Activated CD8-positive, alpha-beta T cell treated with anti-CD3 and anti-CD28 coated beads for 36 hours (primary cell): ENCODE measurements at regions not wholly inside any gene's neighbourhood (a gene's known extent, or its start where the extent isn't known, plus 50 kb on each side); places are given as distances from the start of the nearest gene placed in this dataset.
"Not testable (repeated sequence)": the region's sequence is repeated elsewhere in the genome, so short reads cannot be mapped to it uniquely, and the experiment has no call there.

Experiments
- ATAC-seq: fragments of 200-7000 bp; cut with Tn5 transposase; one replicate; pipeline ENCODE4 v1.10.0; 2021; ENCODE audit warnings: mild to moderate bottlenecking, moderate library complexity
- CTCF ChIA-PET: fragments of 350-600 bp; sonication (Branson Sonifier 250); formaldehyde crosslinking; loops from one replicate; lab custom pipeline; 2021; ENCODE audit warnings: antibody characterized with exemption; lab: Charles Lee
- POLR2A ChIA-PET: fragments of 350-600 bp; sonication (Branson Sonifier 250); formaldehyde crosslinking; loops from one replicate; lab custom pipeline; 2021; ENCODE audit warnings: antibody characterized with exemption; lab: Charles Lee
- DNase-seq: peaks from one replicate; pipeline ENCODE4 v3.0.0-alpha.2; 2020
- H3K27ac Mint-ChIP-seq: one replicate; pipeline ENCODE4 v1.8.0; 2021; ENCODE audit warnings: mild to moderate bottlenecking, mixed read lengths
- H3K27me3 Mint-ChIP-seq: one replicate; pipeline ENCODE4 v1.8.0; 2021; ENCODE audit warnings: mixed read lengths
- H3K36me3 Mint-ChIP-seq: one replicate; pipeline ENCODE4 v1.8.0; 2021; ENCODE audit warnings: low read depth, mixed read lengths
- H3K4me1 Mint-ChIP-seq: one replicate; pipeline ENCODE4 v1.8.0; 2021; ENCODE audit warnings: low read depth, mixed read lengths
- H3K4me3 Mint-ChIP-seq: one replicate; pipeline ENCODE4 v1.8.0; 2021; ENCODE audit warnings: mild to moderate bottlenecking, moderate library complexity, mixed read lengths
- H3K9me3 Mint-ChIP-seq: one replicate; pipeline ENCODE4 v1.8.0; 2021; ENCODE audit warnings: mixed read lengths
- CTCF ChIP-seq: fragments of 200-600 bp; IDR thresholded peaks from one replicate; pipeline ENCODE4 v1.8.0; 2022; ENCODE audit warnings: antibody characterized with exemption, mild to moderate bottlenecking
- intact Hi-C: fragments of 100-400 bp; cut with micrococcal nuclease; formaldehyde crosslinking; loops from one replicate; pipeline ENCODE4 v1.10.0; 2022

- DNase-seq: no peak
- H3K27me3 Mint-ChIP-seq: no peaks in the 10 kb centered on the region
- no peak for ATAC-seq
- ChIA-PET POLR2A (no interaction called here), CTCF (no interaction called here)
- no peaks in the 10 kb centered on the region for H3K4me1 Mint-ChIP-seq
- no peak overlapping the region for H3K4me3 Mint-ChIP-seq
- intact Hi-C loops: no loop called here
- H3K36me3 Mint-ChIP-seq: no peaks in the 10 kb centered on the region
- TF ChIP-seq CTCF: no peak
- H3K9me3 Mint-ChIP-seq: peaks cover 4% of the 10 kb centered on the region
- H3K27ac Mint-ChIP-seq: no peak overlapping the region
These were observed 1209.8 kb downstream of the FLRT2 start for GRCh38 chr14:86739761-86740160.

GRCh38 chr14:86731427-86731826 lies 1201.5 kb downstream of the FLRT2 start:
- H3K4me1 Mint-ChIP-seq, intact Hi-C loops, H3K27me3 Mint-ChIP-seq, H3K27ac Mint-ChIP-seq, DNase-seq, POLR2A ChIA-PET, H3K4me3 Mint-ChIP-seq, H3K9me3 Mint-ChIP-seq, CTCF ChIA-PET, H3K36me3 Mint-ChIP-seq, ATAC-seq: not testable (repeated sequence)

- H3K4me1 Mint-ChIP-seq: no peaks in the 10 kb centered on the region
- intact Hi-C loops: no loop called here
- TF ChIP-seq CTCF: no peak
- ChIA-PET POLR2A (no interaction called here), CTCF (no interaction called here)
- DNase-seq: no peak
- no peak for ATAC-seq
- no peaks in the 10 kb centered on the region for H3K36me3 Mint-ChIP-seq
- peaks cover 9% of the 10 kb centered on the region for H3K9me3 Mint-ChIP-seq
- H3K27me3 Mint-ChIP-seq: no peaks in the 10 kb centered on the region
- H3K27ac Mint-ChIP-seq: no peak overlapping the region
- H3K4me3 Mint-ChIP-seq: no peak overlapping the region
These were observed 1193.3 kb downstream of the FLRT2 start for GRCh38 chr14:86723254-86723624.

GRCh38 chr14:86722612-86723253 lies 1192.8 kb downstream of the FLRT2 start:
- no peak for TF ChIP-seq CTCF
- Mint-ChIP-seq H3K4me3 (no peak overlapping the region), H3K36me3 (no peaks in the 10 kb centered on the region), H3K27me3 (no peaks in the 10 kb centered on the region), H3K27ac (no peak overlapping the region), H3K9me3 (peaks cover 9% of the 10 kb centered on the region), H3K4me1 (no peaks in the 10 kb centered on the region)
- ChIA-PET CTCF (no interaction called here), POLR2A (no interaction called here)
- DNase-seq (no peak), ATAC-seq (no peak)
- intact Hi-C loops: no loop called here

GRCh38 chr14:86714575-86714974 lies 1184.6 kb downstream of the FLRT2 start:
- ATAC-seq (no peak), DNase-seq (no peak)
- Mint-ChIP-seq H3K4me3 (no peak overlapping the region), H3K4me1 (no peaks in the 10 kb centered on the region), H3K27me3 (no peaks in the 10 kb centered on the region), H3K27ac (no peak overlapping the region), H3K36me3 (no peaks in the 10 kb centered on the region), H3K9me3 (peaks cover 4% of the 10 kb centered on the region)
- intact Hi-C loops: no loop called here
- ChIA-PET CTCF (no interaction called here), POLR2A (no interaction called here)
- no peak for TF ChIP-seq CTCF

GRCh38 chr14:86714153-86714552 lies 1184.2 kb downstream of the FLRT2 start:
- ATAC-seq (no peak), DNase-seq (no peak)
- ChIA-PET CTCF (no interaction called here), POLR2A (no interaction called here)
- peaks cover 4% of the 10 kb centered on the region for H3K9me3 Mint-ChIP-seq
- no peaks in the 10 kb centered on the region for H3K36me3 Mint-ChIP-seq
- no peak overlapping the region for H3K4me3 Mint-ChIP-seq
- H3K27ac Mint-ChIP-seq: no peak overlapping the region
- intact Hi-C loops: no loop called here
- no peaks in the 10 kb centered on the region for H3K27me3 Mint-ChIP-seq
- H3K4me1 Mint-ChIP-seq: no peaks in the 10 kb centered on the region
- TF ChIP-seq CTCF: no peak
